Ovary (tissue), 3 donors: ENCODE measurements at regions not wholly inside any gene's neighbourhood (a gene's known extent, or its start where the extent isn't known, plus 50 kb on each side); places are given as distances from the start of the nearest gene placed in this dataset.

Experiments
- CTCF ChIP-seq, 3 donors: fragments of 450-650 bp in 2 of 3; fragments of 200-600 bp in 1 of 3; IDR thresholded peaks; one replicate each; pipeline versions ENCODE4 v1.5.1 to v1.8.0; 2016 to 2022; ENCODE audit warnings: antibody characterized with exemption in 3 of 3, mild to moderate bottlenecking in 1 of 3
- EP300 ChIP-seq: sonication (generic); formaldehyde crosslinking; IDR thresholded peaks from one replicate; pipeline ENCODE4 v1.6.1; 2017; ENCODE audit warnings: antibody characterized with exemption
- POLR2A ChIP-seq: fragments of 450-650 bp; IDR thresholded peaks from one replicate; pipeline ENCODE4 v1.6.1; 2017; ENCODE audit warnings: antibody characterized with exemption, mild to moderate bottlenecking, moderate library complexity
- donor health status: DM: no; HTN: no; CAD: no.

DNA sequence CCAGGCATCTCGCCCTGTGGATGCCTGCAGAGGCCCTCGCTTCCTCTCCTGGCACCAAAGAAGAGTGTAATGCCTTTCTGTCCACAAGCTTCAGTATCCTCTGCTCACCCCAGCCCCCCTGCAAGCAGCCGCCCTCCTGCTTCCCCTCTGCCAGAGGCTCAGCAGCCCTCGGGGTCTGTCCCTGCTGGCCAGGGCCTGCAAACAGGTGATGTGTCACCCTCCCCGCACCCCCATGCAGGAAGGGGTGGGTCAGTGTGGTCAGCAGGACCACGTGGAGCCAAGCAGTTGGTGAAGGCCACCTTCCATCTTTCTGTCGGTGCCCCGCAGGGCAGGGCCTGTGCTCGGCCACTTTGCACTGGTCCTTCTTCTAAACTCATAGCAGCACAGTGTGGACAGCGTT is 129.9 kb upstream of the CIBAR2 start:
- TF ChIP-seq CTCF (IDR thresholded peaks at IDR 0.05) (no peak), EP300 (no peak), POLR2A (no peak)
